Activated CD4-positive, alpha-beta T cell treated with anti-CD3 and anti-CD28 coated beads, Interleukin-2, amount 50 U/mL, for 48 hours (primary cell): ENCODE measurements at regions not wholly inside any gene's neighbourhood (a gene's known extent, or its start where the extent isn't known, plus 50 kb on each side); places are given as distances from the start of the nearest gene placed in this dataset.
A peak's percentile ranks its signal among the peaks of the same experiment; 100 is the strongest.

Experiments
- DNase-seq, 2 experiments: peaks; one replicate each; pipeline ENCODE4 v3.0.0-alpha.2; 2020

- no peak for DNase-seq
These were observed 77.0 kb upstream of the SPATA12 start for GRCh38 chr3:56983427-56983826.

DNA sequence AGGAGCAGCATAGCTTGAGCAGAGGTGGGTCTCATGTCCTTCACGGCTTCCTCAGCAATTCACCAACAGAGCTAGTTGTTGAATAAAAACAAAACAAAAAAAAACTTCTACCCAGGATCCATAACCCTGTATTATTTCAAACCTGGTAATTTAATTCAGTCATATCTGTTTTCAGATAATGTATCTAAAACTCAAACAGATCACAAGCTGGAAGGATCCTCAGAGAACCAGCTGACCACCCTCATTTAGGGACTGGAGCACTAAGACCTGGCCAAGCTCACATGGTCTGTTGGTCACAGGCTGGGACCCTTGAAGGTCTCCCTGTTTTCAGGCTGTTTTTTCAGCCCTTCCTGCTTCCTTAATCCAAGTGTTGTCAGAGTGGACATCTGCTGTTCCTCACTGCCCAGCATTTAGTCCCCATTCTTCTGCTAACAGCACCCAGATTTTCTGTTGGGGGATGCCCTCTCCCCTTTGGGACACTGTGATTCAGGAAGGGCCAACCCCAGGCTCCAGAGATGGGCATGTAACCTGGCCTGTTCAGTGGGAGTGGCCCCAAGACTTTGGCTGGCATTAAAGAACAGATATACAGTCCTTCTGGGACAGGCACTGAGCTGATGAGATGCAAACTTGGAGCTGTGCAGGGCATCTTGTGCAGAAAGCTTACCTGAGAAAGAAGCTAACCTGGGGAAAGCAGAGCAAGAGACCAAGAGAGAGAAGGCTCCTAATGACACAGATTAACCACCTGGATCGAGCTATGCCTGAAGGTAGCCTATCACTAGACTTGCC lies 78.8 kb upstream of the SPATA12 start:
- no peak for DNase-seq

GRCh38 chr3:56980798-56981390 lies 79.6 kb upstream of the SPATA12 start:
- DNase-seq, result peak; percentile 59 to 72

DNA sequence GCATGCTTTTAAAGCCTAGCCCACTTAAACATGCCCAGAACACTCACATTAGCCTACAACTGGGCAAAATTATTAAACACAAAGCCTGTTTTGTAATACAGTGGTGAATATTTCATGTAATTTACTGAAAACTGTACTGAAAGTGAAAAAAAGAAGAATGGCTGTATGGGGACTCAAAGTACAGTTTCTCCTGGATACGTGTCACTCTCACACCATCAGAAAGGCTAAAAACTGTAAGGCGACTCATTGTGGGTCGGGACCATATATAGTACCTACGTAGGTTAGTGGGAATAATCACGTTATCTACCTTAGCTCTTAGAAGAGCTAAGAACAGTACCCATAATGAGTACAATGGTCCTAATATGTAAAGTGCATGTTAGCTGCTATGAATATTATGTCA lies 80.2 kb upstream of the SPATA12 start:
- DNase-seq, result no peak

GRCh38 chr3:56979791-56980190 lies 80.7 kb upstream of the SPATA12 start:
- DNase-seq, result no peak

- no peak for DNase-seq
These were observed 82.9 kb upstream of the SPATA12 start for GRCh38 chr3:56977561-56977889.

DNA sequence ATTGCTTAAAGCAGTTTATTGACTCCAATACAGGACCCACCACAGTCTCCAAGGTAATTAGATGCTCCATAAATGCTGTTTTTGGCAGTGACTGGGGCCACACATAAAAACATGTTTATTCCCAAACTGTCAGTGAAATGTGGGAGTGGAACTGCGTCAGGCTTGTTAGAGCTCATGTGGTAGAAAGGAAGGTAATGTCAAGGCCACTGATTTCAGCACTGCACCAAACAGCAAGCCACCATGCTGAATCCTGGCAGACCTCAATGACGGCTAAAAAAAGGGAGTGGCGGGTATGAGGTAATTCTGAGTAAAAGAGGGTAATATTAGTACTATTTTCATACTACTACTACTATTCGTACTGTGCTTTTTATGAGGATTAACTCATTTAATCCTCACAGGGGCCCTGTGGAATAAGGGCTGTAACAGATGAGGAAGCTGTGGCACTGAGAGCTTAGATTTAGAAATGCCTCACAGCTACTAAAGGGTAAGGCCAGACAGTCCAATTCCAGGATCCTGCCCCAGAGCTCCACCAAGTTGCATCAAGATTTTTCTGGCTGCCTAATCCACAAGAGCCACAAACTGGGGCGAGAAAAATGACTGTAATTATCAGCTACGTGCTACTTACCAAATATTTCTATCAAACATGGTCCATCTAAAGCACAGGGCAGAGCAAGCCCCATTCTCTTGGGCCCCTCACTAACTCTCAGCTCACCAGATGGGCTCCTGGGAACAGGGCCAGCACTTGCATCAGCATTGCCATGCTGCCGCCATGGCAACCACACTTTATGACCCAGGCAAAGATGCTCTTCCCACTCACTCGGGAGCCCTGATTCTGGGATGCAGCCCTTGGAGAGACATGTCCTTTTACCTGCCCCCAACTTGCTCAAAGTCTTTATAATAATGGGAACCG lies 83.6 kb upstream of the SPATA12 start:
- no peak for DNase-seq

- DNase-seq, result no peak
These were observed 84.9 kb upstream of the SPATA12 start for GRCh38 chr3:56975567-56975966.

DNA sequence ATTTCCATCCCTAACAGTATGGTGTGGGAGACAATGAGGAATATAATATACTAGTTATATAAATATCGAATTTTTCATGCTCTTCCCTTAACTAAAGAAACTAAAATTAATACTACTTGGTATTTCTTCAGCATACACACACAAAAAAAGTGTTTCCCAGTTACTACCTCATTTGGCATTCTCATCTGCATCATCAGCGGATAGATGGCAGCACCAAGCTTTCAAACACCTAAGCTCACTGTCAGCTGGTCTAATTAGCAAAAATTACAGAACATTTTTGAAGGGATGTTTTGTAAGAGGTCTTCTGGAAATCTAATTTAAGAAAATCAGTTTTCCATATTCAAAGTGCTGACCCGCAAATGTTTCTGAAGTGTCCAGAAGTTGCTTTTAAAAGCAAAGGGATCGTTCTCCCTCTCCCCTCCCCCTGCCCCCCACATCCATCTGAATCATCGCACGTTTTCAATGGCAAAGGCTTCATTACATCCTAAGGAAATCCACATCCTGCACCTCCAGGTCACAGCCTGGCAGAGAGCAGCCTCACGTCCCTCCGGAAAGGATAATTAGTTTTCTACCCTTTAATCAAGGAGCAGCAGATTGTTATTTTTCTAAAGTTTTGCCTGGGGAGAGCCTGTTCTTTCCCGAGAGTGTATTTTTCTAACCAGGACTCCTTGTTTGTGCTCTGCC lies 86.1 kb upstream of the SPATA12 start:
- no peak for DNase-seq

DNA sequence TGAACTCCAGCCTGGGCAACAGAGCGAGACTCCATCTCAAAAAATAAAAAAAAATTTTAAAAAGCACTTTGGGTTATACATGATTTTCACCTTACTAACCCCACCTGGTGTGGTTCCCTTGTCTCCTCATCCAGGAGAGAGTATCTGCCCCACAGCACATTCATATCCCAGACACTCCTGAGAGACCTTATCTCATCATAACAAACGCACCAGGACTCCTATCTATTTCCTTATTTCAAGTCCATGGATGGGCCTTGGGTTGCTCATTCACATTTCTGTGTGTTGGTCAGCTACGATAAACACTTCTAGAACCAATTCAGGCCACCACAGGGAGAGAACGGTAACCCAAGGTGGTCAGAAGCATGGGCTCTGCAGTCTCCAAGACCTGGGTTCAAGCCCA lies 88.6 kb upstream of the SPATA12 start:
- no peak for DNase-seq

GRCh38 chr3:56971261-56971660 lies 89.2 kb upstream of the SPATA12 start:
- DNase-seq, result no peak

- no peak for DNase-seq
These were observed 90.0 kb upstream of the SPATA12 start for GRCh38 chr3:56970461-56970879.

GRCh38 chr3:56969851-56970250 lies 90.6 kb upstream of the SPATA12 start:
- DNase-seq, result no peak

DNA sequence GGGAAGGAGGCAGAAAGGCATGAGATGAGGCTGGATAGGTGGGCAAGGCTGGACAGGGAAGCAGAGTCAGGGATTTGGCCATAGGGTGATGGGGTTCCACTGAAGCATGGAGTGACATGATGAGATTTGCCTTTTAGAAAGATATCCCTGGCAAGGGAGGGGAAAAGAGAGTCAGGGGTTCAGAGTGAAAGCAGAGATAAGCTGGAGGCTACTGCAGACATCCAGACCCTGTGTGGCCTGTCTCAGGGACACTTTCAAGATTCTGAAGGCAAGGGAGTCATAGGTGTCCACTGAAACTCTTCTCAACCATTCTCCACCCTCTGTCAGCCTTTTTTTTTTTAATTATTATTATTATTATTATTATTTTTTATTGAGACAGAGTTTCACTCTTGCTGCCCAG lies 94.0 kb upstream of the SPATA12 start:
- DNase-seq, result no peak

DNA sequence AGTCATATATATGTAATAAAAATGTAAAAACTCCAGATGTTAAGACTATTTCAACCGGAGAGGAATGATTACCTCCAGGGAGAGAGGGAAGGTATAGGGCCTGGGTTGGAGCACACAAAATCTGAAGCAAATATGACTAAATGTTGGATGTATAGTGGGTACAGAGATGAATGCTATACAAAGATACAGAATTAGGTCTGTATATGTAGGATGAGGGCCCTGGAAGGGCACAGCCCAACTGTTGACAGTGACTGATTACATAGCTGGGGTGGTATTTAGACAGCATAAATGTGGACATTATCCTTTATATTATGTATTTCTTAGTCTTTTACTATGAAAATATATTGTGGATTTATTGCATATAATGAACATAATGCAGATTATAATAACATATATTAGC lies 94.4 kb upstream of the SPATA12 start:
- DNase-seq, result no peak

GRCh38 chr3:56962922-56963321 lies 97.5 kb upstream of the SPATA12 start:
- no peak for DNase-seq

DNA sequence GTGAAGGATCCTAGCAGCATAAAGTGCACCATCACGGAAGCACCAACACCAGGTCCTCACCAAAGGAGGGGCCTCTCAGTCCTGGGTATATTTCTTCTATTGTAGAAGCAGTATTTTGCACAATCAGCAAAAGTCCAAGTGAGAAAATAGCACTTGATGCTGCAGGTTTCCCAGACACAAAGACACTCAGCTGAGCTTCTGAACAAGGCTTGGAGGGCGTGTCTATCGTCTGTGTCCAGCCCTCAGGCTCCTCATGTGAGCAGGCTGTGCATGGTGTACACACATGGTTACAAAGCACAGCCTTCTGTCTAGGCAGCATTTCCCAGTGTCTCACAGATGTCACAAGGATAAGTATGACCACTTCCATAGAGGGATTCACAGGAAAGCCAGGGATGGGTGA lies 98.3 kb upstream of the SPATA12 start:
- no peak for DNase-seq

- peak in 1 of 2 experiments; percentile 18 for DNase-seq
These were observed 100.1 kb upstream of the SPATA12 start for GRCh38 chr3:56960234-56960917.

DNA sequence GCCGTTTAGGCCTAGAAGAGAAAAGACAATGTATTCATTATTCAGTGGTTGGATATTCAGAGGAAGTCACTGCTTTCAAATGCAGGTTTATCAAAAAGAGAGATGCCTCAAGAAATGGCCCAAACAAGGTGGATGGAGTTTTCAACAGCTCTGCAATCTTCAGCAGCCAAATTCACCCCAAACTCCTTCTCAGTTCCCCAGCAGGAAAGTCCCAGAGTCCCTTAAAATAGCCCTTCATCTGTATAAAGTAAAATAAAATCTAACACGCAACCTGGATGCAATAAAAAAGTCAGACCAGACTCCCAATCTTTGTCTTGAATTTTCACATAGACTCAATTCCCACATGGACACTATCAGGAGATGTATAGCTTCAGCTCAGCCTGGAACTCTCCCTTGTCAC lies 101.6 kb upstream of the SPATA12 start:
- DNase-seq, result no peak

DNA sequence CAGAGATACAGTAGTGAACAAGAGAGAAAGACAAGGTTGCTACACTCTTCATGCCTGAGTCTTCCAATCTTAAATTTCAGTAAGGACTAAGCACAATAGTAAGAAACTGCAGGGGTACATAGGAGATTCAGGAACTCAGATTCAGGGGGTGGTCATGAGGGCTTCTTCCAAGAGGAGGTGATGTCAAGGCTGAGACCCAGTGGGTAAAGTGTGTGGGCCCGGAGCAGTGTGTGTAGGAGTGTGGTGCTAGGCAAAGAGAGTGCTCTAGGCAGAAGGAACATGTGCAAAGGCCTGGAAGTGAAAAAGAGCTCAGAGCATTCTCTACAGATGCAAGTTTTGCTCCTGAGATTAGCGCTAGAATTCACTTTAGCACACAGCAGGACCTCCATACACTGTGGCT lies 102.9 kb upstream of the SPATA12 start:
- DNase-seq, result no peak

DNA sequence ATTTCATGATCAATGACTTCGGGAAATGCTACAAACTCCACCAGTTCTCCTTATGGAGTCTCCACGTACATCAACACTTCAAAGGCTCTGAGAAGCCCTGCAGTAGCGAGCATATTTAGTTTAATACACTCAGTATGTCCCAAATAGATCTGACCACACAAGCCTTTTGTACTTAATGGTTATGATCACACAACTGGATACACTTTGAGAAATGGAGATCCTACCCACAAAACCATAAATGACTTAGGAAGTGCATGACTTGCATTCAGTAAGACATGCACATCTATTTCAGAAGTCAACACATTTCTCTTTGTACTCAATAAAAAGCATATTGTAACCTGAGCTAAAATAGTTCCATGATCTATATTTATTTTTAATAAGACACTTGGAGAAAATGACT lies 103.6 kb upstream of the SPATA12 start:
- no peak for DNase-seq

GRCh38 chr3:56955492-56956111 lies 104.9 kb upstream of the SPATA12 start:
- no peak for DNase-seq
